ENCODE measurements at regions not wholly inside any gene's neighbourhood (a gene's known extent, or its start where the extent isn't known, plus 50 kb on each side); places are given as distances from the start of the nearest gene placed in this dataset.

DNA sequence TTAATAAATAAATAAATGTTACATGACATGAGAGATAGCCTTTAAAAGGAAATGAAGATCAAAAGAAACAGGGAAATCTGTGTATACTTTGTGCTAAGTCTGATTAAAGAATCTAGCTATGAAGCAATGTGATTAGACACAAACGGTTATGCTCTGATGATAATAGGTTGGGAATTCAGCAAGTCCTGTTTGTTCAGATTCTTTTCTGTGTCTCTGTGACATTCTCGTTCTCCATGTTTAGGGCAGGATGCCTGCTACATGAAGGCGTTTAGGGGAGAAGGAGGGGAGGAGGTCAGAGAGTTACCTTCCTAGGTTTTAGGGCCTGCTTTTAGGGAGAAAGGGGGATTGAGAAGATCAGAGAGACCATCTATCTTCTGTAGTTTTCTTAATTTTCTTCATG lies 555.3 kb downstream of the DNAJB9 start:
- H3K9me3 ChIP-seq (ENCODE audit: control insufficient read depth, insufficient read depth, low read length): no peaks in the 10 kb centered on the region
- H3K36me3 ChIP-seq (ENCODE audit: insufficient read depth, low read length): no peaks in the 10 kb centered on the region
- peaks cover 54% of the 10 kb centered on the region for H3K4me1 ChIP-seq (ENCODE audit: insufficient read depth, low read length)
- no peak overlapping the region for H3K9ac ChIP-seq (ENCODE audit: low read depth, low read length)

- H3K9ac ChIP-seq (ENCODE audit: low read depth, low read length): no peak overlapping the region
- no peaks in the 10 kb centered on the region for H3K36me3 ChIP-seq (ENCODE audit: insufficient read depth, low read length)
- no peaks in the 10 kb centered on the region for H3K9me3 ChIP-seq (ENCODE audit: control insufficient read depth, insufficient read depth, low read length)
- H3K4me1 ChIP-seq (ENCODE audit: insufficient read depth, low read length): peaks cover 47% of the 10 kb centered on the region
These were observed 556.9 kb downstream of the DNAJB9 start for GRCh38 chr7:109126404-109127050.

GRCh38 chr7:109127145-109127544 lies 557.5 kb downstream of the DNAJB9 start:
- Histone ChIP-seq H3K4me1 (ENCODE audit: insufficient read depth, low read length) (peaks cover 41% of the 10 kb centered on the region), H3K9me3 (ENCODE audit: control insufficient read depth, insufficient read depth, low read length) (no peaks in the 10 kb centered on the region), H3K9ac (ENCODE audit: low read depth, low read length) (no peak overlapping the region)

DNA sequence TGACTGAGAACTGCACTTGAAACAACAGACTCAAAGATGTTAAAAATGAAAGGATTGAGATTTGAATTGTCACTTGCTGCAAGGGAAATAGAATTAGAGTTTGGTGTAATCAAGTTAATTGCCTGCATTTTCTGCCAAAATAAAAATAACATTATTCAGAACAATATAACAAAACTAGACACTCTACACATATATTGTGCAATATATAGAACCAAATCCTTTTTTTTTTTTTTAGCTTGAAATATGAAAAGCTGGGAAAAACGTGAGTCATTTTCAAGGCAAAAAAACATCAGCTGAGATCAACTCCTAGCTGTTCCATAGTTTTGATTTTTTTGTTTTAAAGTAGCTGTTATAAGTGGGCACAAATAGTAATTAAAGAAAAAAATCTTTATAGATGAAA lies 561.5 kb downstream of the DNAJB9 start:
- Histone ChIP-seq H3K36me3 (ENCODE audit: insufficient read depth, low read length) (no peaks in the 10 kb centered on the region), H3K9me3 (ENCODE audit: control insufficient read depth, insufficient read depth, low read length) (peaks cover 3% of the 10 kb centered on the region), H3K9ac (ENCODE audit: low read depth, low read length) (no peak overlapping the region), H3K4me1 (ENCODE audit: insufficient read depth, low read length) (peaks cover 27% of the 10 kb centered on the region)

More at GRCh38 chr7:109127145-109127544, 557.5 kb downstream of the DNAJB9 start:
- no peaks in the 10 kb centered on the region for H3K36me3 ChIP-seq (ENCODE audit: insufficient read depth, low read length)

- Histone ChIP-seq H3K9ac (ENCODE audit: low read depth, low read length) (no peak overlapping the region), H3K4me1 (ENCODE audit: insufficient read depth, low read length) (no peaks in the 10 kb centered on the region), H3K36me3 (ENCODE audit: insufficient read depth, low read length) (no peaks in the 10 kb centered on the region), H3K9me3 (ENCODE audit: control insufficient read depth, insufficient read depth, low read length) (peaks cover 3% of the 10 kb centered on the region)
These were observed 567.2 kb downstream of the DNAJB9 start for GRCh38 chr7:109136893-109137292.

DNA sequence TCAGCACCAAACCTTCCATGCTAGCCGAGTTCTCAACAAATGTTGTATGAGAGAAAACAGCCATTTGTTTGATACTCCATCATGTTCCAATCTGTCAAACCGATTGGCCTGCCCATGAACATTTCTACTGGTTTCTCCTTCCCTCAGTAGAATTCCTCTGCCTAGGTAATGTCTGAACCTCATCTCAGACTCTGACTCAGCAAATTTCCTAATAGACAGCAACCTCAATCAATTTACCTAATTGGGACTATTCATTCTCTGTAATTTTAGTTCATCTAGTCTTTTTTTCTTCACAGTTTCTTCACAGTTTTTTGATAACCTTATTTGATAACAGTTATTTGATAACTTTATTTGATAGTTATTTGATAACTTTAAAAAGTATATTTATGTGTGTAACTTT lies 585.1 kb downstream of the DNAJB9 start:
- Histone ChIP-seq H3K4me1 (ENCODE audit: insufficient read depth, low read length) (no peaks in the 10 kb centered on the region), H3K9ac (ENCODE audit: low read depth, low read length) (no peak overlapping the region), H3K9me3 (ENCODE audit: control insufficient read depth, insufficient read depth, low read length) (no peaks in the 10 kb centered on the region), H3K36me3 (ENCODE audit: insufficient read depth, low read length) (no peaks in the 10 kb centered on the region)

GRCh38 chr7:109158246-109158645 lies 588.6 kb downstream of the DNAJB9 start:
- Histone ChIP-seq H3K36me3 (ENCODE audit: insufficient read depth, low read length) (no peaks in the 10 kb centered on the region), H3K9me3 (ENCODE audit: control insufficient read depth, insufficient read depth, low read length) (no peaks in the 10 kb centered on the region), H3K9ac (ENCODE audit: low read depth, low read length) (no peak overlapping the region), H3K4me1 (ENCODE audit: insufficient read depth, low read length) (no peaks in the 10 kb centered on the region)

DNA sequence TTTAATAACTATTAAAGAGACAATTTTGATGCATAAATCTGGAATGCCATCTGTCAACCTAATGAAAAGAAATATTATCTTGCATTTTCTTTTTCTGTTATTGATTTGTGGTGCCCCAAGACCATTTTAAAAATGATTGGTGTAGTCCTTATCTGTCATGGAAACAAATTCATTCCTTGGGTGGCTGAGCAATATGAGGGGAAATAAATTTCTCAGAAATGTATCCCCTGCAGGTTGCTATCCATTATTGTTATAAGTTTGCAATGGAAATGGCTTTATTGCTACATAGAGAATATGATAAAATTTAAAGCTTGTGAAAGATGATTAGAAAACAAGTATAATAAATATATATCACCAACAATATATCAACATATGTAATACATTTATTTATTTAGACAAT lies 607.0 kb downstream of the DNAJB9 start:
- Histone ChIP-seq H3K9ac (ENCODE audit: low read depth, low read length) (no peak overlapping the region), H3K36me3 (ENCODE audit: insufficient read depth, low read length) (no peaks in the 10 kb centered on the region), H3K4me1 (ENCODE audit: insufficient read depth, low read length) (no peaks in the 10 kb centered on the region), H3K9me3 (ENCODE audit: control insufficient read depth, insufficient read depth, low read length) (peaks cover 4% of the 10 kb centered on the region)

GRCh38 chr7:109178342-109178741 lies 608.7 kb downstream of the DNAJB9 start:
- Histone ChIP-seq H3K4me1 (ENCODE audit: insufficient read depth, low read length) (no peaks in the 10 kb centered on the region), H3K9me3 (ENCODE audit: control insufficient read depth, insufficient read depth, low read length) (peaks cover 8% of the 10 kb centered on the region), H3K36me3 (ENCODE audit: insufficient read depth, low read length) (no peaks in the 10 kb centered on the region), H3K9ac (ENCODE audit: low read depth, low read length) (no peak overlapping the region)

DNA sequence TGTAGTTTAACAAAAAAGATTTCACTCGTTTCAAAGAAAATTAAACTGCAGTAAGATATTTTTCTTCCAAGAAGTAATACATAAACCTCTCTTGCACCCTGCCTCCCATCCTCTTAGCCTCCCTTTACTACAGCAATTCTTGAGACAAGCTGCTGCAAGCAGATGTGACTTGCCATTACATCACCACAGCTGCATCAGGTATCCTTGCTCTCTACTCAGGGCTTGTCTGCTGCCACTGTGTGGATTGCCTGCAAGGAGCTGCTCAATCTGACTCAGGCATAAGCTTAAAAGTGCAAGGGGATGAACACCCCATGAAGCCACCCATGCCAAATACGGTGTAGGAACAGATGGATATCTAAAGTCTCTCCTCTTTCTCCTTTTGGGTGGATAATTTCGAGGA lies 609.9 kb downstream of the DNAJB9 start:
- peaks cover 3% of the 10 kb centered on the region for H3K9me3 ChIP-seq (ENCODE audit: control insufficient read depth, insufficient read depth, low read length)
- no peak overlapping the region for H3K9ac ChIP-seq (ENCODE audit: low read depth, low read length)
- no peaks in the 10 kb centered on the region for H3K4me1 ChIP-seq (ENCODE audit: insufficient read depth, low read length)
- no peaks in the 10 kb centered on the region for H3K36me3 ChIP-seq (ENCODE audit: insufficient read depth, low read length)

DNA sequence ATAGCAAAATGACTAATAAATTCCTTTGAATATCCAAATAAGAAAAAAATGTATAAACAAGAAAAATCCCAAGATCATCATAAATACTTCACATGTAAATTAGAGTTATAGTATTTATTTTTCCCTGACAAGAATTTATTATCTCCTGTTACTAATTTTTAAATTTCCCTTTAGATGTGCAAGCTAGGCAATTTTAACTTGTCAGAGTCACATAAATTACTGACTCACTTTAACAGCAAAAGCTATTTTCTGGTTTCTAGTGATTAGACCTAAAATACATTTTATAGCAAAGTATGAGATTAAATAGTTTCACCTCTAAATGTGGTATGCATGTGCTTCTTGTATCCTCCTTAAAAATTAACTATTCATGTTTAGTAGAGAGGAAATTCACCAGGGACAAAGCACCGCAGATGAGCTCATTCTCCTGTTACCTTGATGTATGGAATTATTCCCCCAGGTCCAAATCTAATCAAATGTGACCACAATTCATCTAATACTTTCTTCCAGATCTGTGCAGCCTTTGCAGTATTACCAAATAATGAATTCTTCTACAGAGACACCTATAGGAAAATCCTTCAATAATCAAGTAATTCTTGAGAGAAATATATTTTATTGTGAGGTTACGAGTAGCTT lies 621.2 kb downstream of the DNAJB9 start:
- Histone ChIP-seq H3K9me3 (ENCODE audit: control insufficient read depth, insufficient read depth, low read length) (no peaks in the 10 kb centered on the region), H3K9ac (ENCODE audit: low read depth, low read length) (no peak overlapping the region), H3K36me3 (ENCODE audit: insufficient read depth, low read length) (no peaks in the 10 kb centered on the region), H3K4me1 (ENCODE audit: insufficient read depth, low read length) (no peaks in the 10 kb centered on the region)

GRCh38 chr7:109206196-109206595 lies 636.5 kb downstream of the DNAJB9 start:
- Histone ChIP-seq H3K9ac (ENCODE audit: low read depth, low read length) (no peak overlapping the region), H3K4me1 (ENCODE audit: insufficient read depth, low read length) (no peaks in the 10 kb centered on the region), H3K36me3 (ENCODE audit: insufficient read depth, low read length) (no peaks in the 10 kb centered on the region), H3K9me3 (ENCODE audit: control insufficient read depth, insufficient read depth, low read length) (no peaks in the 10 kb centered on the region)

GRCh38 chr7:109213081-109213480 lies 643.4 kb downstream of the DNAJB9 start:
- Histone ChIP-seq H3K36me3 (ENCODE audit: insufficient read depth, low read length) (no peaks in the 10 kb centered on the region), H3K9me3 (ENCODE audit: control insufficient read depth, insufficient read depth, low read length) (no peaks in the 10 kb centered on the region), H3K9ac (ENCODE audit: low read depth, low read length) (no peak overlapping the region), H3K4me1 (ENCODE audit: insufficient read depth, low read length) (no peaks in the 10 kb centered on the region)

DNA sequence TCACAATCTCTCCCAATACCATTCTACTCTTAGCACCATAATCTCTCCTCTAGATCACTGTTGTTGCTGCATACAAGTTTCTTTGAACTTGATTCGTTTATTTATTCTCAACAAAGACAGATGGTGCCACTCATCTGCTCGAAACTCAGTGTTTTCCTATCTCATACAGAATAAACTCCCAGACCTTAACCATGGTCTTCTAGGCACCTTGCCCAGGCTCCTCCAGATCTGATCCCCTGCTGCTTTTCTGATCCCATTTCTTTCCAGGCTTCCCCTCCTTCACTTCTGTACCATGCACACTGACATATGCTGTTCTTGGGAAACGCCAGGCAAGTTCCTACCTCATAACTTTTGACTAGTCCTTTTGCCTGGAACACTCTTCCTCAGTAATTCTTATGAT lies 645.7 kb downstream of the DNAJB9 start:
- no peaks in the 10 kb centered on the region for H3K9me3 ChIP-seq (ENCODE audit: control insufficient read depth, insufficient read depth, low read length)
- no peak overlapping the region for H3K9ac ChIP-seq (ENCODE audit: low read depth, low read length)
- no peaks in the 10 kb centered on the region for H3K36me3 ChIP-seq (ENCODE audit: insufficient read depth, low read length)
- H3K4me1 ChIP-seq (ENCODE audit: insufficient read depth, low read length): no peaks in the 10 kb centered on the region

DNA sequence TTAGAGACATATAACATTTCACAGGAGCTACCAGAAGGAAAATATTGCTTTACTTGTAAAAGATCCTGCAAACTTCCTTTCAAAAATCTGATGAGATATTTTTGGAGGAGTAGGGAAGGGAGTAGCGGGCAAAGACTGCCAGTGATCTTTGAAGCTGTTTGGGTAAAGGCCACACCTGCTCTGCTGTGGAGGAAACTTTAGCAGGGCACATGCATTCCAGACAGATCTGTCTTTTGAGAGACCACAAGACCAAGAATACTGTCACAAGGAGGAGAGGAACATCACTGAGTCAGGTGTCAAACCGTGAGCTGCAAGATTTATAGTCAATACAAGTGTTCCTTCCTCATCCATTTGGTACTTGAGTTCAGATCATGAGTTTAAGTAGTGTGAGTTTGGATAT lies 654.4 kb downstream of the DNAJB9 start:
- Histone ChIP-seq H3K9me3 (ENCODE audit: control insufficient read depth, insufficient read depth, low read length) (no peaks in the 10 kb centered on the region), H3K36me3 (ENCODE audit: insufficient read depth, low read length) (no peaks in the 10 kb centered on the region), H3K9ac (ENCODE audit: low read depth, low read length) (no peak overlapping the region)

More for the DNA sequence above, 654.4 kb downstream of the DNAJB9 start:
- no peaks in the 10 kb centered on the region for H3K4me1 ChIP-seq (ENCODE audit: insufficient read depth, low read length)
